Neuron (in vitro differentiated cells): ENCODE measurements at regions not wholly inside any gene's neighbourhood (a gene's known extent, or its start where the extent isn't known, plus 50 kb on each side); places are given as distances from the start of the nearest gene placed in this dataset.
"Not testable (repeated sequence)": the region's sequence is repeated elsewhere in the genome, so short reads cannot be mapped to it uniquely, and the experiment has no call there.

ENCODE experiments used
- H2AFZ ChIP-seq: one replicate; pipeline ENCODE4 v1.6.1; 2013; ENCODE audit warnings: low read depth, mild to moderate bottlenecking, inconsistent platforms, low read length, moderate library complexity
- H3K27me3 ChIP-seq: one replicate; pipeline ENCODE4 v1.6.1; 2013; ENCODE audit warnings: low read length; ENCODE audit not compliant: insufficient read depth
- H3K36me3 ChIP-seq: one replicate; pipeline ENCODE4 v1.6.1; 2013; ENCODE audit warnings: low read length; ENCODE audit not compliant: insufficient read depth
- H3K4me1 ChIP-seq: one replicate; pipeline ENCODE4 v1.6.1; 2013; ENCODE audit warnings: low read length; ENCODE audit not compliant: insufficient read depth
- H3K4me3 ChIP-seq: 2 replicates; pipeline ENCODE4 v1.5.1; 2013; ENCODE audit warnings: mild to moderate bottlenecking, low read length, moderate library complexity
- H3K9me3 ChIP-seq: one replicate; pipeline ENCODE4 v1.6.1; 2013; ENCODE audit warnings: low read length

GRCh38 chr7:106592282-106593027 lies 68.5 kb downstream of the CCDC71L start:
- Histone ChIP-seq H3K9me3 (no peaks in the 10 kb centered on the region), H3K27me3 (no peaks in the 10 kb centered on the region), H2AFZ (no peak overlapping the region), H3K4me1 (no peaks in the 10 kb centered on the region), H3K36me3 (no peaks in the 10 kb centered on the region), H3K4me3 (no peak overlapping the region)

DNA sequence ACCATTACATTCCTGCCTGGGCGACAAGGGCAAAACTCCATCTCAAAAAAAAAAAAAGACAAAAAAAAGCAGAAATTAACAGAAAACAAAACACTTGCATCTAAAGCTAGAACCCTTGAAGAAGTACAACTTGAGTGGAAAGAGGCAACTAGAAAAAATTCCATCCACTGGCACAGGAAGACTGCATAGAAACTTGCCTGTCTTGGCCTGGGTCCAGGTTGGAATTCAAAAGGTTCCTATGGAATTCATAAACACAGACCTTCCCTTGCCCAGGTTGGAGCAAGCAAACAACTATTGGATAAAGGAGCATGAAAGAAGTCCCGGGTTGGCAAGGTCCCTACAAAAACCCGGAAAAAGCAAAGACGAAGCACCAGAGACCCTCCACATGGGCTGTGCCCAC lies 69.8 kb downstream of the CCDC71L start:
- Histone ChIP-seq H3K36me3 (no peaks in the 10 kb centered on the region), H3K4me1 (no peaks in the 10 kb centered on the region), H3K9me3 (no peaks in the 10 kb centered on the region), H3K4me3 (no peak overlapping the region), H3K27me3 (no peaks in the 10 kb centered on the region), H2AFZ (no peak overlapping the region)

GRCh38 chr7:106590209-106590816 lies 70.6 kb downstream of the CCDC71L start:
- H3K36me3 ChIP-seq, result no peaks in the 10 kb centered on the region
- no peak overlapping the region for H2AFZ ChIP-seq
- no peaks in the 10 kb centered on the region for H3K9me3 ChIP-seq
- no peaks in the 10 kb centered on the region for H3K4me1 ChIP-seq
- H3K27me3 ChIP-seq, result no peaks in the 10 kb centered on the region
- H3K4me3 ChIP-seq, result no peak overlapping the region

- Histone ChIP-seq H3K4me3 (no peak overlapping the region), H2AFZ (no peak overlapping the region), H3K27me3 (no peaks in the 10 kb centered on the region), H3K9me3 (no peaks in the 10 kb centered on the region), H3K36me3 (no peaks in the 10 kb centered on the region), H3K4me1 (no peaks in the 10 kb centered on the region)
Observed at GRCh38 chr7:106589198-106589879, 71.6 kb downstream of the CCDC71L start.

GRCh38 chr7:106588422-106589197 lies 72.3 kb downstream of the CCDC71L start:
- Histone ChIP-seq H3K4me1 (no peaks in the 10 kb centered on the region), H3K9me3 (no peaks in the 10 kb centered on the region), H3K27me3 (no peaks in the 10 kb centered on the region), H2AFZ (no peak overlapping the region), H3K36me3 (no peaks in the 10 kb centered on the region), H3K4me3 (no peak overlapping the region)

GRCh38 chr7:106584914-106585759 lies 75.8 kb downstream of the CCDC71L start:
- Histone ChIP-seq H3K27me3 (no peaks in the 10 kb centered on the region), H3K4me1 (no peaks in the 10 kb centered on the region), H2AFZ (no peak overlapping the region), H3K36me3 (no peaks in the 10 kb centered on the region), H3K4me3 (no peak overlapping the region), H3K9me3 (no peaks in the 10 kb centered on the region)

- Histone ChIP-seq H3K4me3 (no peak overlapping the region), H2AFZ (no peak overlapping the region), H3K4me1 (no peaks in the 10 kb centered on the region), H3K27me3 (no peaks in the 10 kb centered on the region), H3K36me3 (no peaks in the 10 kb centered on the region), H3K9me3 (no peaks in the 10 kb centered on the region)
Observed at GRCh38 chr7:106583706-106584690, 77.0 kb downstream of the CCDC71L start.

- Histone ChIP-seq H3K4me3 (no peak overlapping the region), H3K36me3 (no peaks in the 10 kb centered on the region), H2AFZ (no peak overlapping the region), H3K4me1 (no peaks in the 10 kb centered on the region), H3K9me3 (no peaks in the 10 kb centered on the region), H3K27me3 (no peaks in the 10 kb centered on the region)
Observed at GRCh38 chr7:106583100-106583499, 77.9 kb downstream of the CCDC71L start.

DNA sequence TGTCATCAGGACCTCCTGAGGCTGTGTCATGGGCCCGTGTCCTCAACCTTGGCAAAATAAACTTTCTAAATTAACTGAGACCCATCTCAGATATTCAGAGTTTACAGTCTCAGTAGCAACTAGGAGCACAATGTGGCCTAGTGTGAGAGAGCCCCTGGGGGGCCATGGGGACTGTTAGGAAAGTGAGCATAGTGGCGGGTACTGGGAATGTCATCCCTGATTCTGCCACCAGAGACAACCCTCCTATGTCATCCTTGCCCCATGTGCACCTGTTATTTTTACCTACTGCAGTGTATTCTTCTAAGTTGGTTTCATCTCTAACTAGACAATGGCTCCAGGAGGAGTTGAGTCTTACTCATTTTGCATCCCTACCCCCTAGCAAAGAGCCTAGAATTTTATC lies 78.6 kb downstream of the CCDC71L start:
- Histone ChIP-seq H2AFZ (no peak overlapping the region), H3K27me3 (no peaks in the 10 kb centered on the region), H3K9me3 (no peaks in the 10 kb centered on the region), H3K4me1 (no peaks in the 10 kb centered on the region), H3K4me3 (no peak overlapping the region), H3K36me3 (no peaks in the 10 kb centered on the region)

DNA sequence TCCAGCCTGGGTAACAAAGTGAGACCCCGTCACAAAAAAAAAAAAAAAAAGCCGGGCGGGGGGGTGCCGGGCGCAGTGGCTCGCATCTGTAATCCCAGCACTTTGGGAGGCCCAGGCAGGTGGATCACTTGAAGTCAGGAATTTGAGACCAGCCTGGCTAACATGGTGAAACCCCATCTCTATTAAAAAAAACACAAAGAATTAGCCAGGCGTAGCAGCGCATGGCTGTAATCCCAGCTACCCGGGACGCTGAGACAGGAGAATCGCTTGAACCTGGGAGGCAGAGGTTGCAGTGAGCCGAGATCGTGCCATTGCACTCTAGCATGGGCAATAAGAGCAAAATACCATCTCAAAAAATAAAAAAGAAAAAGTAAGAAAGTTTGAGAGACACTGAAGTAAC lies 81.9 kb downstream of the CCDC71L start:
- H3K4me1 ChIP-seq, H3K36me3 ChIP-seq, H3K9me3 ChIP-seq, H2AFZ ChIP-seq, H3K4me3 ChIP-seq, H3K27me3 ChIP-seq: not testable (repeated sequence)

- H3K4me3 ChIP-seq, result no peak overlapping the region
- H3K4me1 ChIP-seq, result no peaks in the 10 kb centered on the region
- no peaks in the 10 kb centered on the region for H3K27me3 ChIP-seq
- H3K36me3 ChIP-seq, result no peaks in the 10 kb centered on the region
- no peaks in the 10 kb centered on the region for H3K9me3 ChIP-seq
- H2AFZ ChIP-seq, result no peak overlapping the region
Observed at GRCh38 chr7:106575138-106575823, 85.7 kb downstream of the CCDC71L start.
